Fibroblast of gingiva (primary cell): ENCODE measurements at regions not wholly inside any gene's neighbourhood (a gene's known extent, or its start where the extent isn't known, plus 50 kb on each side); places are given as distances from the start of the nearest gene placed in this dataset.
"Not testable (repeated sequence)": the region's sequence is repeated elsewhere in the genome, so short reads cannot be mapped to it uniquely, and the experiment has no call there.

ENCODE experiments used
- DNase-seq: peaks from one replicate; pipeline ENCODE4 v3.0.0-alpha.2; 2011; ENCODE audit warnings: low read depth

- no peak for DNase-seq
Measured at GRCh38 chr11:128156486-128156885, 430.9 kb downstream of the ETS1 start.

GRCh38 chr11:128155590-128155989, 431.8 kb downstream of the ETS1 start:
- DNase-seq: no peak

GRCh38 chr11:128153697-128154048, 433.7 kb downstream of the ETS1 start:
- no peak for DNase-seq

GRCh38 chr11:128152796-128153696, 434.3 kb downstream of the ETS1 start:
- DNase-seq: no peak

- DNase-seq: no peak
Measured at GRCh38 chr11:128151780-128152179, 435.6 kb downstream of the ETS1 start.

GRCh38 chr11:128151338-128151737, 436.0 kb downstream of the ETS1 start:
- no peak for DNase-seq

GRCh38 chr11:128148208-128148607, 439.1 kb downstream of the ETS1 start:
- no peak for DNase-seq

GRCh38 chr11:128146926-128147605, 440.3 kb downstream of the ETS1 start:
- peak; percentile 71 for DNase-seq

GRCh38 chr11:128140293-128140692, 447.1 kb downstream of the ETS1 start:
- not testable (repeated sequence) for DNase-seq

- peak; percentile 2 for DNase-seq
Measured at GRCh38 chr11:128135451-128135850, 451.9 kb downstream of the ETS1 start.

GRCh38 chr11:128133501-128133900, 453.9 kb downstream of the ETS1 start:
- no peak for DNase-seq

GRCh38 chr11:128130052-128130451, 457.3 kb downstream of the ETS1 start:
- no peak for DNase-seq

GRCh38 chr11:128125723-128126122, 461.6 kb downstream of the ETS1 start:
- no peak for DNase-seq

- peak; percentile 5 for DNase-seq
Measured at GRCh38 chr11:128116885-128117284, 470.5 kb downstream of the ETS1 start.

GRCh38 chr11:128116447-128116846, 470.9 kb downstream of the ETS1 start:
- DNase-seq: no peak

- no peak for DNase-seq
Measured at GRCh38 chr11:128105950-128106349, 481.4 kb downstream of the ETS1 start.

GRCh38 chr11:128105511-128105910, 481.8 kb downstream of the ETS1 start:
- no peak for DNase-seq

- no peak for DNase-seq
Measured at GRCh38 chr11:128103278-128103873, 484.0 kb downstream of the ETS1 start.

- no peak for DNase-seq
Measured at GRCh38 chr11:128098781-128099180, 488.6 kb downstream of the ETS1 start.

GRCh38 chr11:128095466-128095981, 491.8 kb downstream of the ETS1 start:
- DNase-seq: peak; percentile 60

- no peak for DNase-seq
Measured at GRCh38 chr11:128093689-128094088, 493.7 kb downstream of the ETS1 start.

- no peak for DNase-seq
Measured at GRCh38 chr11:128089962-128090361, 497.4 kb downstream of the ETS1 start.

GRCh38 chr11:128086794-128087193, 500.6 kb downstream of the ETS1 start:
- no peak for DNase-seq
